A673 (cell line): ENCODE measurements at regions not wholly inside any gene's neighbourhood (a gene's known extent, or its start where the extent isn't known, plus 50 kb on each side); places are given as distances from the start of the nearest gene placed in this dataset.

Experiments
- CTCF ChIP-seq: fragments of 300-800, 200-600 bp; sonication (generic); conservative IDR thresholded peaks from 2 replicates; pipeline ENCODE4 v1.5.1; 2017; ENCODE audit warnings: low read depth, mild to moderate bottlenecking, antibody characterized with exemption, low read length, moderate library complexity, mixed read lengths
- EZH2 ChIP-seq: fragments of 200-600 bp; sonication (generic); IDR thresholded peaks from 2 replicates; pipeline ENCODE4 v1.6.1; 2017; ENCODE audit warnings: borderline replicate concordance, low read depth, mild to moderate bottlenecking, mixed read lengths, antibody characterized with exemption, low read length; ENCODE audit not compliant: poor library complexity, severe bottlenecking

- TF ChIP-seq CTCF (no peak), EZH2 (no peak)
These were observed 142.1 kb upstream of the WNT4 start for GRCh38 chr1:22284906-22285548.
